ENCODE measurements at regions not wholly inside any gene's neighbourhood (a gene's known extent, or its start where the extent isn't known, plus 50 kb on each side); places are given as distances from the start of the nearest gene placed in this dataset.

GRCh38 chr14:48693793-48694192 lies 892.4 kb downstream of the RPS29 start:
- DNase-seq (ENCODE audit: low spot score) = no peak
- TF ChIP-seq, protein P1, sequence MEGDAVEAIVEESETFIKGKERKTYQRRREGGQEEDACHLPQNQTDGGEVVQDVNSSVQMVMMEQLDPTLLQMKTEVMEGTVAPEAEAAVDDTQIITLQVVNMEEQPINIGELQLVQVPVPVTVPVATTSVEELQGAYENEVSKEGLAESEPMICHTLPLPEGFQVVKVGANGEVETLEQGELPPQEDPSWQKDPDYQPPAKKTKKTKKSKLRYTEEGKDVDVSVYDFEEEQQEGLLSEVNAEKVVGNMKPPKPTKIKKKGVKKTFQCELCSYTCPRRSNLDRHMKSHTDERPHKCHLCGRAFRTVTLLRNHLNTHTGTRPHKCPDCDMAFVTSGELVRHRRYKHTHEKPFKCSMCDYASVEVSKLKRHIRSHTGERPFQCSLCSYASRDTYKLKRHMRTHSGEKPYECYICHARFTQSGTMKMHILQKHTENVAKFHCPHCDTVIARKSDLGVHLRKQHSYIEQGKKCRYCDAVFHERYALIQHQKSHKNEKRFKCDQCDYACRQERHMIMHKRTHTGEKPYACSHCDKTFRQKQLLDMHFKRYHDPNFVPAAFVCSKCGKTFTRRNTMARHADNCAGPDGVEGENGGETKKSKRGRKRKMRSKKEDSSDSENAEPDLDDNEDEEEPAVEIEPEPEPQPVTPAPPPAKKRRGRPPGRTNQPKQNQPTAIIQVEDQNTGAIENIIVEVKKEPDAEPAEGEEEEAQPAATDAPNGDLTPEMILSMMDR (IDR thresholded peaks at IDR 0.05) = no peak
- Mint-ChIP-seq H3K36me3 (ENCODE audit: low read depth) (no peaks in the 10 kb centered on the region), H3K27me3 (ENCODE audit: low read depth) (no peaks in the 10 kb centered on the region), H3K4me3 (ENCODE audit: unreplicated experiment) (no peak overlapping the region), H3K9me3 (ENCODE audit: low read depth) (peaks cover 7% of the 10 kb centered on the region), H3K4me1 (ENCODE audit: low read depth) (no peaks in the 10 kb centered on the region), H3K27ac (ENCODE audit: unreplicated experiment) (no peak overlapping the region)

GRCh38 chr14:48690349-48690748 lies 895.8 kb downstream of the RPS29 start:
- no peaks in the 10 kb centered on the region for H3K9me3 Mint-ChIP-seq (ENCODE audit: low read depth)
- DNase-seq (ENCODE audit: low spot score) = no peak
- H3K4me3 Mint-ChIP-seq (ENCODE audit: unreplicated experiment) = no peak overlapping the region
- H3K4me1 Mint-ChIP-seq (ENCODE audit: low read depth) = no peaks in the 10 kb centered on the region
- no peaks in the 10 kb centered on the region for H3K36me3 Mint-ChIP-seq (ENCODE audit: low read depth)
- H3K27ac Mint-ChIP-seq (ENCODE audit: unreplicated experiment) = no peak overlapping the region
- TF ChIP-seq, protein P1 (IDR thresholded peaks at IDR 0.05) = peak; percentile 20
- H3K27me3 Mint-ChIP-seq (ENCODE audit: low read depth) = peaks cover 1% of the 10 kb centered on the region

DNA sequence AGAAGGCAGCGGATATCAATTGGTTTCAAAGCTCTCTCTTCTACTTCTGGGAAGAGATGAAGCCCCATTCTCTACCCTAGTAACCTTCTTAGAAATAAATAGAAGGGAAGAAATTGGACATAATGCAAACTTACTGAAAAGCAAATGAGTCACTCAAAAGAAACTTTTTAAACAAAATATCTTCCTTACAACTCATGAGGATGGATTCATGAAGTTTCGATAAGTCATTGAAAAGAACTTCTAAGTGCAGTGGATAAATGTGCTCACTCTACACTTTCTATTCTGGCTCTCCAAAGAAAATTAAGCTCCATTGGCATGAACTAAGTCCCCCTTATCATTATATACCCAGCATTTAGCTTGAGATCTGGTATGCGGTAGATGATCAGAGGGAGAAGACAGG lies 899.5 kb downstream of the RPS29 start:
- Mint-ChIP-seq H3K27ac (ENCODE audit: unreplicated experiment) (no peak overlapping the region), H3K9me3 (ENCODE audit: low read depth) (no peaks in the 10 kb centered on the region), H3K27me3 (ENCODE audit: low read depth) (peaks cover 7% of the 10 kb centered on the region), H3K4me1 (ENCODE audit: low read depth) (no peaks in the 10 kb centered on the region), H3K36me3 (ENCODE audit: low read depth) (no peaks in the 10 kb centered on the region), H3K4me3 (ENCODE audit: unreplicated experiment) (no peak overlapping the region)
- TF ChIP-seq, protein P1 (IDR thresholded peaks at IDR 0.05) = no peak
- no peak for DNase-seq (ENCODE audit: low spot score)

DNA sequence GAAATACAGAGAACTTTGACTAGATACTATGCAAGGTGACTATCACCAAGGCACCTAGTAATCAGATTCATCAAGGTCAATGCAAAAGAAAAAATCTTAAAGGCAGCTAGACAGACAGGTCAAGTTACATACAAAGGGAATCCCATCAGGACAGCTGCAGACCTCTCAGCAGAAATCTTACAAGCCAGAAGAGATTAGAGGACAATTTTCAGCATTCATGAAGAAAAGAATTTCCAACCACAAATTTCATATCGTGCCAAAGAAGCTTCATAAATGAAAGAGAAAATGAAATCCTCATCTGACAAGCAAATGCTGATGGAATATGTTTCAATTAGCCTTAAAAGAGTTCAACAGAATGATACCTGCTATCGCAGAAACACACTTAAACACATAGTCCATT lies 913.7 kb downstream of the RPS29 start:
- no peaks in the 10 kb centered on the region for H3K36me3 Mint-ChIP-seq (ENCODE audit: low read depth)
- H3K4me1 Mint-ChIP-seq (ENCODE audit: low read depth) = no peaks in the 10 kb centered on the region
- TF ChIP-seq, protein P1 (IDR thresholded peaks at IDR 0.05) = no peak

GRCh38 chr14:48670939-48671338 lies 915.2 kb downstream of the RPS29 start:
- TF ChIP-seq, protein P1 (IDR thresholded peaks at IDR 0.05) = no peak
- Mint-ChIP-seq H3K27me3 (ENCODE audit: low read depth) (peaks cover 3% of the 10 kb centered on the region), H3K9me3 (ENCODE audit: low read depth) (peaks cover 10% of the 10 kb centered on the region), H3K36me3 (ENCODE audit: low read depth) (no peaks in the 10 kb centered on the region), H3K27ac (ENCODE audit: unreplicated experiment) (no peak overlapping the region), H3K4me1 (ENCODE audit: low read depth) (no peaks in the 10 kb centered on the region), H3K4me3 (ENCODE audit: unreplicated experiment) (no peak overlapping the region)
- peak; percentile 76 for DNase-seq (ENCODE audit: low spot score)

More for the DNA sequence above, 913.7 kb downstream of the RPS29 start:
- H3K4me3 Mint-ChIP-seq (ENCODE audit: unreplicated experiment) = no peak overlapping the region
- no peak for DNase-seq (ENCODE audit: low spot score)
- peaks cover 3% of the 10 kb centered on the region for H3K27me3 Mint-ChIP-seq (ENCODE audit: low read depth)
- peaks cover 12% of the 10 kb centered on the region for H3K9me3 Mint-ChIP-seq (ENCODE audit: low read depth)
- no peak overlapping the region for H3K27ac Mint-ChIP-seq (ENCODE audit: unreplicated experiment)

Measured in chondrocyte (in vitro differentiated cells).